Natural killer cell (primary cell): ENCODE measurements at regions not wholly inside any gene's neighbourhood (a gene's known extent, or its start where the extent isn't known, plus 50 kb on each side); places are given as distances from the start of the nearest gene placed in this dataset.

ENCODE experiments used
- ATAC-seq, 3 donors: fragments of 150-1000 bp in 2 of 3; fragments of 200-7000 bp in 1 of 3; cut with Tn5 transposase; 1 replicate in 1 of 3; 2 replicates in 2 of 3; pipeline ENCODE4 v1.10.0; 2021; ENCODE audit warnings: mild to moderate bottlenecking in 2 of 3, moderate library complexity in 2 of 3
- DNase-seq, 2 donors: peaks; one replicate each; pipeline versions ENCODE4 v3.0.0 to v3.0.0-alpha.2; 2013 to 2021; ENCODE audit warnings: mixed read lengths in 1 of 2
- H3K27ac ChIP-seq: one replicate; pipeline ENCODE4 v1.5.1; 2013; ENCODE audit warnings: mild to moderate bottlenecking, low read length
- H3K27me3 ChIP-seq: one replicate; pipeline ENCODE4 v1.6.1; 2013; ENCODE audit warnings: low read length; ENCODE audit not compliant: control insufficient read depth, insufficient read depth
- H3K36me3 ChIP-seq: one replicate; pipeline ENCODE4 v1.6.1; 2013; ENCODE audit warnings: low read length; ENCODE audit not compliant: control insufficient read depth, insufficient read depth
- H3K4me1 ChIP-seq: one replicate; pipeline ENCODE4 v1.6.1; 2013; ENCODE audit warnings: low read length; ENCODE audit not compliant: control insufficient read depth, insufficient read depth
- H3K4me3 ChIP-seq: one replicate; pipeline ENCODE4 v1.5.1; 2013; ENCODE audit warnings: low read length
- H3K9me3 ChIP-seq: one replicate; pipeline ENCODE4 v1.6.1; 2013; ENCODE audit warnings: low read length; ENCODE audit not compliant: control insufficient read depth, insufficient read depth
- H3K27ac Mint-ChIP-seq, 2 donors: one replicate each; pipeline ENCODE4 v1.8.0; 2022; ENCODE audit warnings: mild to moderate bottlenecking in 2 of 2, mixed read lengths in 2 of 2, moderate library complexity in 1 of 2
- H3K27me3 Mint-ChIP-seq, 2 donors: one replicate each; pipeline ENCODE4 v1.8.0; 2022; ENCODE audit warnings: low read depth in 2 of 2, mixed read lengths in 2 of 2
- H3K36me3 Mint-ChIP-seq: one replicate; pipeline ENCODE4 v1.8.0; 2022; ENCODE audit warnings: mixed read lengths
- H3K4me1 Mint-ChIP-seq, 2 donors: one replicate each; pipeline ENCODE4 v1.8.0; 2022; ENCODE audit warnings: mixed read lengths in 2 of 2
- H3K4me3 Mint-ChIP-seq: one replicate; pipeline ENCODE4 v1.8.0; 2022; ENCODE audit warnings: mild to moderate bottlenecking, moderate library complexity, mixed read lengths
- H3K9me3 Mint-ChIP-seq, 2 donors: one replicate each; pipeline ENCODE4 v1.8.0; 2022; ENCODE audit warnings: mixed read lengths in 2 of 2
- WGBS: methylation state at CpG from one replicate; pipeline ENCODE4 v1.1.7; 2013; ENCODE audit warnings: missing lambda C conversion rate; ENCODE audit not compliant: insufficient coverage; 5-methylcytosine and 5-hydroxymethylcytosine counted together
- intact Hi-C: fragments of 100-400 bp; cut with micrococcal nuclease; formaldehyde crosslinking; loops from one replicate; pipeline ENCODE4 v1.14.2; 2022
- TF ChIP-seq, protein P1 (sequence below): fragments of 200-600 bp; IDR thresholded peaks from one replicate; pipeline ENCODE4 v1.8.0; 2022; ENCODE audit warnings: antibody characterized with exemption

DNA sequence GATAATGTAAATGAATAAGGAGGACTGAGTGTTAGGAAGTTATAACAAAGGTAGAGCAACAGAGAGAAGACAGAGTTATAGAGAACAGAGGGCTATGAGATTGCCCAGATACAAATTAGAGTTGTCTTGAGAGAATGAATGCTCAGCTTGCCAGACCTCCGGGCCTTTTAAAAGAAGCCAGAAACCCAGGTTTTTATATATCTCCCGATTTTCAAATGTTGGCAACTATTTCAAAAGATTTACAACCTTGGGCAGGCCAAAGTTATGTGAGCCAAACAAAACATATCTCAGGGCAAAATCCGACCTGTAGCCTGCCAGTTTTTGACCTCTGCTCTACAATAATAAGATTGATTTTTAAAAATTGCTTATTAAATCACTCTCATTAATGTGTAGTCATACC, 573.1 kb upstream of the SLC10A2 start:
- H3K27me3 Mint-ChIP-seq = no peaks in the 10 kb centered on the region
- no peak for DNase-seq
- Histone ChIP-seq H3K4me3 (no peak overlapping the region), H3K4me1 (no peaks in the 10 kb centered on the region), H3K36me3 (no peaks in the 10 kb centered on the region), H3K9me3 (no peaks in the 10 kb centered on the region), H3K27ac (no peak overlapping the region), H3K27me3 (no peaks in the 10 kb centered on the region)
- H3K9me3 Mint-ChIP-seq = peaks cover 9 to 10% of the 10 kb centered on the region in 2 donors
- no peaks in the 10 kb centered on the region for H3K36me3 Mint-ChIP-seq
- 75% methylated on average over 3 of the region's 3 CpGs for WGBS
- intact Hi-C loops = no loop called here
- no peak overlapping the region for H3K4me3 Mint-ChIP-seq
- TF ChIP-seq, protein P1, sequence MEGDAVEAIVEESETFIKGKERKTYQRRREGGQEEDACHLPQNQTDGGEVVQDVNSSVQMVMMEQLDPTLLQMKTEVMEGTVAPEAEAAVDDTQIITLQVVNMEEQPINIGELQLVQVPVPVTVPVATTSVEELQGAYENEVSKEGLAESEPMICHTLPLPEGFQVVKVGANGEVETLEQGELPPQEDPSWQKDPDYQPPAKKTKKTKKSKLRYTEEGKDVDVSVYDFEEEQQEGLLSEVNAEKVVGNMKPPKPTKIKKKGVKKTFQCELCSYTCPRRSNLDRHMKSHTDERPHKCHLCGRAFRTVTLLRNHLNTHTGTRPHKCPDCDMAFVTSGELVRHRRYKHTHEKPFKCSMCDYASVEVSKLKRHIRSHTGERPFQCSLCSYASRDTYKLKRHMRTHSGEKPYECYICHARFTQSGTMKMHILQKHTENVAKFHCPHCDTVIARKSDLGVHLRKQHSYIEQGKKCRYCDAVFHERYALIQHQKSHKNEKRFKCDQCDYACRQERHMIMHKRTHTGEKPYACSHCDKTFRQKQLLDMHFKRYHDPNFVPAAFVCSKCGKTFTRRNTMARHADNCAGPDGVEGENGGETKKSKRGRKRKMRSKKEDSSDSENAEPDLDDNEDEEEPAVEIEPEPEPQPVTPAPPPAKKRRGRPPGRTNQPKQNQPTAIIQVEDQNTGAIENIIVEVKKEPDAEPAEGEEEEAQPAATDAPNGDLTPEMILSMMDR = no peak
- no peaks in the 10 kb centered on the region for H3K4me1 Mint-ChIP-seq
- no peak overlapping the region for H3K27ac Mint-ChIP-seq
- no peak for ATAC-seq

DNA sequence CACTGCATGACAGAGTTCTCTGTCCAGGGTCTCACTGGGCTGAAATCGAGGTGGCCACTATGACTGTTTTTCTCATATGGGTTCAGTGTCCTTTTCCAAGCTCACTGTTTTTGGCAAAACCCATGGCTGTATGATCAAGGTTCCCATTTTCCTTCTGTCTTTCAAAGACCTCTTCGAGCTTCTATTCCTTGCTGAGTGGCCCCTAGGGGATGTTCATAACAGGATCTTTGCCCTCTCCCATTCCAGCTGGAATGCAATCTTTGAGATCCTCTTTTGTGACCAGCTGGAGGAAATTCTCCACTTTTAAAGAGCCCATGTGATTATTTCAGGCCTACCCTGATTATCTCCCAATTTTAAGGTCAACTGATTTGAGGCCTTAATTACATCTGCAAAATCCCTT, 572.5 kb upstream of the SLC10A2 start:
- ATAC-seq (no peak), DNase-seq (no peak)
- Mint-ChIP-seq H3K4me1 (no peaks in the 10 kb centered on the region), H3K27me3 (no peaks in the 10 kb centered on the region), H3K9me3 (peaks cover 12 to 13% of the 10 kb centered on the region in 2 donors), H3K4me3 (no peak overlapping the region), H3K36me3 (no peaks in the 10 kb centered on the region), H3K27ac (no peak overlapping the region)
- Histone ChIP-seq H3K9me3 (no peaks in the 10 kb centered on the region), H3K4me3 (no peak overlapping the region), H3K27ac (no peak overlapping the region), H3K27me3 (no peaks in the 10 kb centered on the region), H3K4me1 (no peaks in the 10 kb centered on the region), H3K36me3 (no peaks in the 10 kb centered on the region)
- WGBS = 82% methylated on average over 2 of the region's 2 CpGs
- TF ChIP-seq, protein P1 = no peak
- intact Hi-C loops = no loop called here

DNA sequence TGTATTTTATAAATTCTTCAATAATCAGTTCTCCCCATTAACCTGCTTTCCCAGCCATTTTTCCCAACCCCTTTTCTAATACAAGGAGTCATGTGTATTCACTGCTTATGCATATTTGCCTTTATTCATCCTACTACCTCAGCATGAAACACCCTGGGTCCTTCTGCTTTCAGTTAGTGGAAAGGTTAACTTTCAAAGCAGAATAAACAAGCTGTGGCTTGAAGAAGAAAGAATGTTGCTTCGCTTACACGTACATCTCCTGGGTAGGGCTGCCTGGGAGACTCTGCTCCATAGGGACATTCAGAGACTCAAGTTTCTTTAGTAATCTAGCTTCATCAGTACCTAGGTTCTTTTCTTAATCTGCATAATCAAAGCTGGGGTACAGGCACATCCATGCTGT, 567.8 kb upstream of the SLC10A2 start:
- intact Hi-C loops = no loop called here
- Histone ChIP-seq H3K9me3 (no peaks in the 10 kb centered on the region), H3K27ac (no peak overlapping the region), H3K4me1 (no peaks in the 10 kb centered on the region), H3K27me3 (no peaks in the 10 kb centered on the region), H3K36me3 (no peaks in the 10 kb centered on the region), H3K4me3 (no peak overlapping the region)
- Mint-ChIP-seq H3K36me3 (no peaks in the 10 kb centered on the region), H3K27ac (no peak overlapping the region), H3K9me3 (peaks cover 8 to 21% of the 10 kb centered on the region in 2 donors), H3K4me1 (no peaks in the 10 kb centered on the region), H3K27me3 (no peaks in the 10 kb centered on the region), H3K4me3 (no peak overlapping the region)
- ATAC-seq = no peak
- TF ChIP-seq, protein P1 = no peak
- 88% methylated on average over 2 of the region's 2 CpGs for WGBS
- DNase-seq = no peak

DNA sequence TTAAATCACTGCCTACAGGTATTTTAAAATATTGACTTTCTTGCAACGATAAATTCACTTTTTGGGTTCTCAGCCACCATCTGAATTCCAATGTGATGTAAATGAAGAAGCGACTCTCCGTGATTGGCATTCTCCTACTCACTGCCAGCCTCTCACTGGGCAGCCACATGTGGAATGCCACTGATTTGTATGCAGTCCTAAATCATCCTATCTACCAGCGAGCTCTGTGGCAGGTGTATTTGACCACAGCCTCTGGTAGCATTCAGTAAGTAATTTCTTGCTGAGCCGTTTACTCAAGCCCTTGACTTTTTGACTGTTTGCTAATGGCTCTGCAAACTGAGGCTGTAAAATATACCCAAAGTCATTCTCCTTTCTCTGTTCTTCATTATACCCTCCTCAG, 559.0 kb upstream of the SLC10A2 start:
- Mint-ChIP-seq H3K27ac (no peak overlapping the region), H3K9me3 (peaks cover 10% of the 10 kb centered on the region in 2 donors), H3K27me3 (no peaks in the 10 kb centered on the region), H3K4me3 (no peak overlapping the region), H3K36me3 (no peaks in the 10 kb centered on the region), H3K4me1 (no peaks in the 10 kb centered on the region)
- no peaks in the 10 kb centered on the region for H3K27me3 ChIP-seq
- no peak for DNase-seq
- no peaks in the 10 kb centered on the region for H3K36me3 ChIP-seq
- H3K9me3 ChIP-seq = no peaks in the 10 kb centered on the region
- H3K4me3 ChIP-seq = no peak overlapping the region
- H3K4me1 ChIP-seq = no peaks in the 10 kb centered on the region
- H3K27ac ChIP-seq = no peak overlapping the region
- no peak for ATAC-seq
- WGBS = 84% methylated on average over 5 of the region's 5 CpGs
- TF ChIP-seq, protein P1 = no peak
- intact Hi-C loops = no loop called here
